HT-29 (cell line): ENCODE measurements at regions not wholly inside any gene's neighbourhood (a gene's known extent, or its start where the extent isn't known, plus 50 kb on each side); places are given as distances from the start of the nearest gene placed in this dataset.
"Not testable (repeated sequence)": the region's sequence is repeated elsewhere in the genome, so short reads cannot be mapped to it uniquely, and the experiment has no call there.

Experiments
- DNase-seq: peaks from one replicate; pipeline ENCODE4 v3.0.0-alpha.2; 2015; ENCODE audit warnings: low spot score

DNA sequence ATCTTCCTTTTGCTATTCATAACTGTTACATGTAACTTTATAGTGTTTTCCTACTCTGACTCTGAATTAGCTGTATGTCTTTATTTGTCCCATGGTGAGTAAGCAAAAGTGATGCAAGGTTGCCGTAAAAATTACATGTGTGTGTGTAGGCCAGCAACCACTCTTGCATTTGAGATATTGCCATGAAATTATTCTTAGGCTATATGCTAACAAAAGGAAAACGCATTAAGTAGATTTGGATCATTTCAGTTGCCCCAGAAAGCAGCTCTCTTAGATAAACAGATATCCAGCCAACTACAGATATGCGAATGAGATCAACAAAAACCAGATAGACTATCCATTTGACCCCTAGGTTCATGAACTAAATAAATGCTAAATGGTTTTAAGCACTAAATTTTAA is 73.6 kb downstream of the CYLC2 start:
- no peak for DNase-seq

DNA sequence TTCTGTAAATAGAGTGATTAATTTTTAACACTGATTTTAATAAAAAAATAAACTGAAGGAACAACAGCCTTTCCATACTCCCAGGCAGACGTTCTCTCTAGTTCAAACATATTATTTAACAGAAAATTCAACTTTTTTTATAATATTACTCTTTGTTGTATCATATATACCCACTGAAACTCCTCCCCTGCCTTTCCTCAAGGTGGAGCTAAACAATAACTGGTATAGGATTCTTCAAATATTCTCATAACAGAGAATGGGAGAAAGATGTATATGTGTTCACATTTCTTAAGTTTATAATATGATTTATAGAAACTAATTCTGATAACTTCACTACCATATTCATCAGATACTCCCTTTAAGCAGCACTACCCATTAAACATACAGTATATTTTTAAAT is 83.4 kb downstream of the CYLC2 start:
- no peak for DNase-seq

DNA sequence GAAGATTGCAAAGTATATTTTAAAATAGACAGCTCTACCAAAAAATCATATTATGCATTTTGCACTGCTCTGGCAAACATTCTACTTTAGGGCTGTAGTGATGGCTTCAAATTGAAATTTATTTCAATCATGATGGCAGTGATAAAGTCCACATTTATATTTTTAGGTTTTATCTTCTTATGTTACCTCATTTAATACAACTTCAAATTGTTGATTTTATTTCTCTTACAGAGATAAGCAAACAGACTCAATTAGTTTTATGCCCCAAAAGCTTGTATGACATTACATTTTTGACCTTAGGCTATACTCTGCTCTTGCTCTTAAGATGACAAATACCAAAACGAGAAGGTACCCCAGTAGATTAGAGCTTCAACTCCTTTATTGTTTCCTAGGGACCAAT is 87.4 kb downstream of the CYLC2 start:
- DNase-seq = no peak

DNA sequence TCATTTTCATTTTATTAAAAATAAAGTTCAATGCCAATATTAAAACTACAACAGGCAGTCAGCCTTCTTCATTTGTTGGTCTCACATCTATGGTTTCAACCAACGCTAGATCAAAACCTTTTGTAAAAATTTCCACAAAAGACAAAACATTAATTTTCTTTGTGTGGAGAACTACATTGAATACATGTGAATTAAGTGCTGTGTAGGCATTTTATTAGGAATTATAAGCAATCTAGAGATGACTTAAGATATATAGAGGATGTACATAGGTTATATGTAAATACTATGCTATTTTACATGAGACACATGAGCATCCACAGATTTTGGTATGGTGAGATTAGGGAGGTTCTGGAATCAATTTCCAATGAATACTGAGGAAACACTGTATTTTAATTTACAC is 94.2 kb downstream of the CYLC2 start:
- DNase-seq = no peak

DNA sequence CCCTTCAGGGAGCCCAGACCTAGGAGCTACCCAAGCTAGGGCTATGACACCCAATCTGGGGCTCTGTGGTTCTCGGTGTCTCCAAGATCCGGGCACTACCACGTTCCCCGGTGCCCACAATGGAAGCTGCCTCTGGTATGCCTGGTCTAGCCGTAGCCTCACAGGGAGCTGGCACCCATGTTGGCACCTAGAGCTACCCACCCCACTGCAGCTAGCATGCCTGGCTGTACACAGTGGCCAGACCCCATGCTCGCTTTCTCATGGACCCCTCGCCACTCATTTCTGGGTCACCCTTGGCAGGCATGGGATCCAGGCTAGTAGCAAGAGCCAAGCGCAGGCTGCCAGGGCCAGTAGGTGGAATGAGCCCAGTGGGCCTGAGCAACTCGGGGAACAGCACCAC is 109.0 kb downstream of the CYLC2 start:
- DNase-seq = no peak

DNA sequence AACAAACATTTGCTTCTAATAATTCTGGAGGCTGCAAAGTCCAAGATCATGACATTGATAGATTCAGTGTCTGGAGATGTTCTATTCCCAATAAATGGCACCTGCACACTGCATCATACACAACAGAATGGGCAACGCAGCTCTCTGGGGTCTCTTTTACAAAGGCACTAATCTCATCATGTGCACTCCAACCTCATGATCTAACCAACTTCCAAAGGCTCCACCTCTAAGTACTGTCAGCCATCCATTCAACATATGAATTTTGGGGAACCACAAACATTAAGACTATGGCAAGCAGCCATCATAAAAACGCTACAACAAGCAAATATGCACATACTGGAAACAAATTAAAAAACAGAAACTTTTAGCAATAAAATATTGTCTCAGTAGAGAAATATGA is 121.1 kb downstream of the CYLC2 start:
- DNase-seq = no peak

DNA sequence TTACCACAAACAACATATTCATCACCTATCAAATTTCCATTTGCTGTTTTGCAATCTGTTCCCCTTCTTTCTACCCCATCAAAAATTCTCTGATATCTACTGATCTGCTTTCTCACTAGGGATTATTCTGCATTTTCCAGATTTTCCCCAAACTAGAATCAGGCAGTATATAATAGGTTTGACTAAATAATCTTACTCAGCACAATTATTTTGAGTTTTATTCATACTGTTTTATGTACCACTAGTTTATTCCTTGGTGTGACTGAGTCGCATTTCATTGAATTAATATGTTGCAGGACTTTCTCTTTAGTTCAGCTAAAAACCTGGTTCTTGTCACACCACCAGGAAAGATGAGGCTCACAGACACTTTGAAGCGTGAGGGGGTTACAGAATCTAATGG is 131.4 kb downstream of the CYLC2 start:
- DNase-seq = no peak

DNA sequence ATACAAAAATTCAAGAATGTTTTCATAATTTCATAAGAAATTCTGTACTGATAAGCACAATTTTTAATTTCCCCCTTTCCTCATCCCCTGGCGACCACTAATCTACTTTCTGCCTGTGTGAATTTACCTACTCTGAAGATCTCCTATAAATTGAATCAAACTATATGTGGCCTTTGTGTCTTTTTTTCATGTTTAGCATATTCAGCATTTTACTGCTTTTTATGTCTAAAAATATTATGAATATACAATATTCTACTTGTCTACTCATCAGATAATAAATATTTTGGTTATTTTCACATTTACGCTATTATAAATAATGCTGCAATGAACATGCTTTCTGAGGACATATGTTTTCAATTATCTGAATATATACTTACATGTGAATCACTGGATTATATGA is 144.8 kb downstream of the CYLC2 start:
- DNase-seq = no peak

DNA sequence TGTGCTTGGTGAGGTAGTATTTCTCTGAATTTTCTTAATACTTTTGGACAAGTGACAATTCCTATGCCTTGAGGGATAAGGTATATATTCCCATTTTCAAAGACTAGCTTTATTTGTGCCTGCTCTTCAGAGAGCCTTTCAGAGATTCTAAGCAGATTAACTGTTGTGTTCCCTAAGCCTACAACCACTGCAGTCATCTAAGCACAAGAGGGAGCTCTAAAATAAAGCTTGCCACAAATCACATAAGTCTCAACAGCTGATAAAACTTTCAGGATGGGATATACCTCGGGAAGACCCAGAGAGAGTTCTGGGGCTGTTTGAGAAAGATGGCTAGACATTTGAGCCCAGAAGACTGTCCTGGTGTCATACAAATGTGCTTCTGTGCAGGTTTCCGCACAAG is 157.3 kb downstream of the CYLC2 start:
- peak; percentile 9 for DNase-seq

DNA sequence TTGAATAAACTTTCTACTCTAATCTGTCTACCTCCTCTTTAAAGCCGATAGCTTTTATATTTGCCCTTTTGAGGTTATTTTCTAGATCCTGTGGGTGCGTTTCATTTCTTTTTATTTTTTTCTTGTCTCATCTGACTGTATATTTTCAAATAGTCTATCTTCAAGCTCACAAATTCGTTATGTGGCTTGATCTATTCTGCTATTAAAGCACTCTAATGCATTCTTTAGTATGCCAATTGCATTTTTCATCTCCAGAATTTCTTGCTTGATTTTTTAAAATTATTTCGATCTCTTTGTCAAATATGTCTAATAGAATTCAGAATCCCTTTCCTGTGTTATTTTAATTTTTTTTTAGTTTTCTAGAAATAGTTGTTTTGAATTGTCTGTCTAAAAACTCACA is 172.4 kb downstream of the CYLC2 start:
- DNase-seq = no peak

DNA sequence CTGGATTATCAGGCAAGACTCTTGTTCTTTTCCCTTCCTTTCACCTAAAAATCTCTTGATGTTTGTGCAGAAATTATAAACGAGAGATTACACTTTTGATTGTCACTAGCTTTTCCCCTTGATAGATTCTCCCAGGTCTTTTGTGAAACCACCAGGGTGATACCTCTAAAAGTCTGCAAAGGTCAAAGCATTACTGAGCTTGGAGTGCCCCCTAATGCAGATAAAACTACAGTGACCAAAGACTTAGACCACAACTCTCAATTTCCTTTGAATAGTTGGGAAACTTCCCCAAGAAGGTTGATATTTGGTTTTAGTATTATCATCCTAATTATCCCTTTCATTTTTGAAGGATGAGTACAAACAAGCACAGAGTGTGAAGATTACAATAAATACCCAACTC is 173.1 kb downstream of the CYLC2 start:
- DNase-seq = no peak

DNA sequence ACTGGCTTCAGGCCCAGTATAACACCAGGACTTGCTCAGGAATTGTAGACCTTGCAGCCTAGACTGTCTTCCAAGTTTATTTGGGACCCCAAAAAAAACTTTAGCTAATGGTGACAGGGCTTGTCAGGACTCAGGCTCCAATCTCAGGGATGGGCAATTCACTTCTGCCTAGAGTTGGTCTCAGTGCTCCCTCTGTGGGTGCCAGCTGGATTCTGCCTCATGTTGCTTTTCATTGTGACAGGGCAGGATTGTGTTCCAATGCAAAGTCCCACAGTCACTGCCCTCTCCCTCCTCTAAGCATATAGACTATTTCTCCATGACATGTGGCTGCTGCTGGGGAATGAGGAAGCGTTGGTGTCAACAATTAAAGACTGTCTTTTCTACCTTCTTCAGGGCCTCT is 174.7 kb downstream of the CYLC2 start:
- DNase-seq = no peak

DNA sequence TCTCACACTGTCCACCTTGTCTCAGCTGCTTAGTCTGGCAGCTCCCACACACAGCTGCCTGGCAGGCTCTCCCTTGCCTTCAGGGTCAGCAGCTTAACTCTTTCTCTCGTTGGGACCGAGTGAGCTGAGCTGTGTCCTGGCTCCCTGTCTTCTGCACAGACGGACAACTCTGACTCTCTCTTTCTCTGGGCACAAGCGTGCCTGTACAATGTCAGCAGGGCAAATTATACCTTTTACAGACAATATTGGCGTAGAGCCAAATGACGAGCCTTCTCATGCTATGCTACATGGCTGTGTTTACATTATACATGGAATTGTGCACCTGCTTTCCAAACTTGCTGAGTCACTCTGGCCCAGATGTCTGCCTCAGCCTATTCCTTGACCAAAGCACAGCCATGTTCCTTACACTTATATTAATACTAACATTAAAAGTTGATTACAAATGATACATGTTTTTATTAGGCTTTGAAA is 188.6 kb downstream of the CYLC2 start:
- DNase-seq = peak; percentile 29

DNA sequence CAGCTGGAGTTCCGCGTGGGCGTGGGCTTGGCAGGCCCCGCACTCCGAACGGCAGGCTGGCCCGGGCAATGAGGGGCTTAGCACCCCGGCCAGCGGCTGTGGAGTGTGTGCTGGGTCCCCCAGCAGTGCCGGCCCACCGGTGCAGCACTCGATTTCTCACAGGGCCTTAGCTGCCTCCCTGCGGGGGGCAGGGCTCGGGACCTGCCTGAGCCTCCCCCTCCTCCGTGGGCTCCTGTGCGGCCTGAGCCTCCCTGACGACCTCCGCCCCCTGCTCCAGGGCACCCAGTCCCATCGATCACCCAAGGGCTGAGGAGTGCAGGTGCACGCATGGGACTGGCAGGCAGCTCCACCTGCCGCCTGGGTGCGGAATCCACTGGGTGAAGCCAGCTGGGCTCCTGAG is 191.8 kb downstream of the CYLC2 start:
- no peak for DNase-seq

DNA sequence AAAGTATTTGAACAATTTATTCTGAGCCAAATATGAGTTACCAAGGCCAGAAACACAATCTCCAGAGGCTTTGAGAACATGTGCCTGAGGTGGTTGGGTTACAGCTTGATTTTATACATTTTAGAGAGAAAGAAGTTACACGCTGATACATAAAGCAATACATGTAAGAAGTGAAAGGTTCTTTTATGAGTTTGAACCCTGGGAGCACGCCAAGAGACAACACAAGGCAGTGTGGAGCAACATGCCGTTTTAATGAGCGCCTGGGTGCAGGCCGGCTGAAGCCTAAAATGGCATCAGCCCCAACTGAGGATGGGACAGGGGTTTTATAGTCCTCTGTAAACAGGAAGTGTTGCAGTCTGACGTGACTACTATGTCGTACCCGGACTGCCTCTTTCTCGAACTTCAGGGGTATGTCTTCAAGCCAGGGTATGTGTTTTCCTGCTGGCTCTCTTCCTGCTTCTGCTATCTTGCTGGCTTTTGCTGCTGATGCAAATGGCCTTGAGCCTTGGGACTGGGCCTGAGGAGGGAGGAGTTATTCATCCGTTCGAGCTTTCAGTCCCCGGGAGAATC is 193.7 kb downstream of the CYLC2 start:
- no peak for DNase-seq

DNA sequence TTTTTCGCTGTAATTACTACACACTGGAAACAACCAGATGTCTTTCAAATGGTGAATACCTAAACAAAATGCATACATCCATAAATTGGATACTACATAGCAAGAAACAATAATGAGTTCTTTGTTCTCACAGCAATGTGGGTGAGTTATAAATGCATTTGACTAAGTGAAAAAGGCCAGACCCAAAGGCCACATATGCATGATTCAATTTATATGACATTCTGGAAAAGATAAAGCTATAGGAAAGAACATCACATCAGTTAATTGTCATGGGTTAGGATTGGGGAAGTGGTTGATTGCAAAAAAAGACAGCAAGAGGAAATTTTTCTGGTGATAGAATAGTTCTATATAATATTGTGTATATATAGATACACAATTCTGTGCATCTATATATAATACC is 198.9 kb downstream of the CYLC2 start:
- DNase-seq = no peak

DNA sequence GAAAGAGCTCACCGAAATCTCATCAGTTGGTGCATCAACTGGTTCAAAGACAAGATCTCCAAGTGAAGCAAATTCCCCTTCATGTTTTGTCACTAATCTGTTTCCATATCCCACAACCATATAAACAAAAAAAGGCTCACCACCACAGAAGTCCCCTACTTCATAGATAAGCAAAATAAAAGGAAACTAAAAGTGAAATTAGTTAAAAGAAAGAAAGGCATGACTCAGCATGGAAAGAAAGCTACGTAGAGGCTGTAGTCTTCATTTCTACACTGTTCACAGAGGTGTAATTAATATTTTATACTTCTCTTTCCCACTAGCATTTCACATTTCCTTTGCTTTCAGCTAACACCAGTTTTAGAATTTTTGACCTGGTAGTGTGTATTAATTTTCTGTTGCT is 208.0 kb downstream of the CYLC2 start:
- DNase-seq = no peak

DNA sequence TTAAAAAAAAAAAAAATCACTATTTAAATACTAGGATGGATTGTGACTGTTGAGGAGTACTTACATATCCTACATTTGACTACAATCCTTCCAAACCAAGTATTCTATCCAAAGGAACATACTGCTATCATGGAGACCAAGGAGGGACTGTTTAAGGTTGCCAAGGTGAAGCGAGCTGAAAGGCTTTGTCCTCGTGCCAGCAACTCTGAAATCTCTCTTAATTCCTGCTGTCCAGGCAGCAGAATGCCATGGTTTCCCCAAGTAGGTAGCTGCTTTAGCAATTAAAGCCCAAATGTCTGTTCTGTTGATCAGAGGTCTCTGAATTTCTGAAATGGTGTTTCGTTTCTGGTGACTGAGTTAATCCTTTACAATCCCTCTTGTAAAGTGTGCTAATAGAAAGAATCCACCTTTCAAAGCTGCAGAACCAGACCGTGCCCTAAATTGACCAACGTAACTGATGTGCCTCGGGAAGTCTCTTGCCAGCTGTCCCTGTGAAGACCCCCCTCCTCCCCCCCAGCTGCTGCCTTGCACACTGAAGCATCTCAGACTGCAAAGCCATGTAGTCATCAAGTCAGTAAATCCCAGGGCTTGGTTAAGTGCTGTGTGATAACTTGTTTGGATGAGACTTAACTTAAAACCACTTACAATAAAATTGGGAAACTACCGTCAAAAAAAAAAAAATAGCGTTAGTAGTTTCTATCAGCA is 210.9 kb downstream of the CYLC2 start:
- DNase-seq = not testable (repeated sequence)

DNA sequence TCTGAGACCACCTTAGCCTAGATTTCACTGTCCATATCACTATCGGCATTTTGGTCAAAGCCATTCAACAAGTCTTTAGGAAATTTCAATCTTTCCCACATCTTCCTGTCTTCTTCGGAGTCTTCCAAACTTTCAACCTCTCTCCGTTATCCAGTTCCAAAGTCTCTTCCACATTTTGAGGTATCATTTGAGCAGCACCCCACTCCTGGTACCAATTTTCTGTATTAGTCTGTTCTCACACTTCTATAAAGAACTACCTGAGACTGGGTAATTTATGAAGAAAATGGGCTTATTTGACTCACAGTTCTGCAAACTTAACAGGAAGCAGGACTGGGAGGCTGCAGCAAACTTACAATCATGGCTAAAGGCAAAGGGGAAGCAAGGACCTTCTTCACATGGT is 215.5 kb downstream of the CYLC2 start:
- no peak for DNase-seq

DNA sequence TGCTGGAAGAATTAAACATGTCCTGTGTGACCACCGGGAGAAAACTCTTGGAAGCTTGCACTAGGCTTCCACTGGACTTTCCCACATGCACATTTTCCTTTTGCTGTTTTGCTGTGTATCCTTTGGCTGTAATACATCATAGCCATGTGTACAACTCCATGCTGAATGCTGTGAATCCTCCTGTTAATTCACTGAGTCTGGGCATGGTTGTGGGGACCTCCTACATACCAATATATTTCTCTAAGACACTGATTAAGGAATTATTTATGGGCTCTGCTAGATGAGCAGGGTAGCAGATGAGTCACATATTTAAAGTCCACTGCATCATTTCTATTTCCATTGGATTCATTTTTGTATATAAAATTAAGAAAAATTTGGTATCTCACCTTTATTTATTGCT is 220.1 kb downstream of the CYLC2 start:
- no peak for DNase-seq

DNA sequence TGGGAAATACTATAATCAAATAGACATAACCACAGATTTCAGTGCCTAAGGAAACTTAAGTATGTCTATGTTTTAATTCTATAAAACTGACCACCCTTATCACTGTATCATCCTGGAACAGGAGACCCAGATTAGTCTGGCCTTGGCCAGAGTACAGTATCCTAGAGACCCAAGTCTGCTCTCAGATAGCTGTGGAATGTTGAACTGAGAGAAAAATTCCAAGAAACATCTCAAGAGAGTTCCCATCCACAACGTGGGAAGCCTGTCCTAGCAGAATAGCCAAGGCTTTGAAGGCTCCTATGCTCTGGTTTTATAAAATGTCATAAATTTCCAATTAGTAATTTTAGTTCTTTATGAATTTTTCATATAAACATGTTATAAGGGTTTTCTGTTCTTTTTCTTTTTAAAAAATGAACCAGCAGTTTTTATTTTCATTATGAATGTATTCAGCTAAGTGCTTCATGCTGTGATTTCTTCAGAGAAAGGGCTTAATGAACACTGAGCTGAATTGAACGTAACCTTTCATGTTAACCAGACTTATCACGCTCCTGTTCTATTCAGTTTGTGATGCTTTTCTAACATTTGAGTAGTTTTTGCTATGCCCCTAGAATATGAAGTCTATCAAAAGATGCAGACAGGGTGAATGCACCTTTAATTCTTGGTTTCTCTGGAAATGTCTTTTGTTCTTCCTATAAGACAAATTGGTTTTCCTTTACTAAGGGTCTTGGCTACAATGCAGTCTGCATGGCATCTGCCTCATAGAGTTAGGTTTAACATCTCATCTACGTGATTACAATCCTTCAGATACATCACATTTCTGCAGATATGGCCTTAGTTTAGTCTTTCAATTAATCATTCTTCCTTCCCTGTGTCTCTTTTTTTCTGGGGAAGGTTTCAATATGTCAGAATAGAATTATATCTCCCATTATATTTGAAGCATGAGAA is 230.8 kb downstream of the CYLC2 start:
- DNase-seq = no peak

DNA sequence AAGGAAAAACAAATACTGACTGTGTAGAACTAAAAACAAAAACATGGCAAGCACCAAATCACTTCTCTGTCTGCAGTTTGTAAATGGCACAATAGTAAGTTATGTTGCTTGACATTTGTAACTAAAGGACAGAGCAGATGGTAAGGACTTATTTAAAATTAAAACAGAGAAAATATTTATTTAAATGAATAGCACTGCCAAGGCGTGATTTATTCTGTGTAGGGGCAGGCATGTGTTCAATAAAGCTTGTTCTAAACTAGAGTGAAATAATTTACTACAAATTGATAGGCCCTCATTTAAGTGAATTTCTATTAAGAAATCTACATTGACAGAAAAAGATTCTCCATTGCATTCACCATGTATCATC is 231.5 kb downstream of the CYLC2 start:
- no peak for DNase-seq
